ENCODE measurements at regions not wholly inside any gene's neighbourhood (a gene's known extent, or its start where the extent isn't known, plus 50 kb on each side); places are given as distances from the start of the nearest gene placed in this dataset.

GRCh38 chr22:48729499-48730171, 1098.0 kb downstream of the BRD1 start:
- Histone ChIP-seq H3K36me3 (replicated peaks in 1 of 2) (no peaks in the 10 kb centered on the region), H3K27ac (no peak overlapping the region), H3K4me3 (no peak overlapping the region), H3K4me1 (replicated peaks in 1 of 2) (no peaks in the 10 kb centered on the region), H3K27me3 (no peaks in the 10 kb centered on the region), H3K9me3 (replicated peaks in 1 of 3) (peaks cover 0 to 4% (median 0%) of the 10 kb centered on the region in 3 donors)
- no peak for TF ChIP-seq POLR2A (IDR thresholded peaks at IDR 0.05)
- no peak for TF ChIP-seq CTCF (IDR thresholded peaks at IDR 0.05)
- intact Hi-C loops (cut with DNase I) = no loop called here
- DNase-seq = no peak
- 84 to 94% (median 88%) methylated on average over 9 of the region's 9 CpGs for WGBS, 4 donors

DNA sequence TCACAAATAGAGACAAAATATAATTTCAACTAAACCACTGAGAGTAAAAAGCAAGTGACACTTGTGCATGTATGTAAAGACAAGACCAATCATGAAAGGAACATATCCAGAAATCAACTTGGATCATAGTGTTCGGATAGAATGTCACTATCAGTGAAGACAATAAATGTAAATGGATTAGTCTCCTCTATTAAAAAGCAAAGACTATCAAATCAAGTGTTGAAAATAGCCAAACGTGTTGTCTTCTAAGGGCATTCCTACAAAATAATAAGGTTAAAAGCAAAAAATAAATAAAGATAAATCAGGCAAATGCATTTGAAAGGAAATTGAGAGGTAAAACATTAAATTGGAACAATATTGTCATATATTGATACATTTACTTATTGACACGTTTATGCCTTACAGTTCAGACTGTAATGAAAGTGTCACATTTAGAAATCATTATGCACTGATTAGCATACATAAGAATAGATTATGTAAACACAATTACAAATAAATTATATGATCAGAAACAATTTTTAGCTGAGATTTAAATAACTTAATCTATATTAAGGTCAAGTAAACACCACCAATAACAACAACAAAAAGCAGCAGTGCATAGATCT, 1100.1 kb downstream of the BRD1 start:
- intact Hi-C loops (cut with DNase I) = no loop called here
- Histone ChIP-seq H3K4me1 (replicated peaks in 1 of 2) (no peaks in the 10 kb centered on the region), H3K9me3 (replicated peaks in 1 of 3) (peaks cover 0 to 4% (median 0%) of the 10 kb centered on the region in 3 donors), H3K27me3 (no peaks in the 10 kb centered on the region), H3K36me3 (replicated peaks in 1 of 2) (no peaks in the 10 kb centered on the region), H3K27ac (no peak overlapping the region), H3K4me3 (no peak overlapping the region)
- no peak for DNase-seq
- WGBS, 4 donors = 72 to 90% (median 81%) methylated on average over 3 of the region's 3 CpGs
- TF ChIP-seq CTCF (IDR thresholded peaks at IDR 0.05) = no peak
- no peak for TF ChIP-seq POLR2A (IDR thresholded peaks at IDR 0.05)

GRCh38 chr22:48724899-48725298, 1102.8 kb downstream of the BRD1 start:
- DNase-seq = no peak
- WGBS, 4 donors = 71 to 83% (median 75%) methylated on average over 6 to 12 of the region's 12 CpGs
- intact Hi-C loops (cut with DNase I) = no loop called here

GRCh38 chr22:48722661-48723060, 1105.0 kb downstream of the BRD1 start:
- intact Hi-C loops (cut with DNase I) = no loop called here
- no peak for DNase-seq
- H3K27ac ChIP-seq = no peak overlapping the region
- H3K27me3 ChIP-seq = no peaks in the 10 kb centered on the region
- H3K36me3 ChIP-seq (replicated peaks in 1 of 2) = no peaks in the 10 kb centered on the region
- no peaks in the 10 kb centered on the region for H3K4me1 ChIP-seq (replicated peaks in 1 of 2)
- WGBS, 4 donors = 72 to 87% (median 81%) methylated on average over 10 of the region's 10 CpGs
- TF ChIP-seq CTCF (IDR thresholded peaks at IDR 0.05) (no peak), POLR2A (IDR thresholded peaks at IDR 0.05) (no peak)
- no peak overlapping the region for H3K4me3 ChIP-seq
- peaks cover 0 to 4% (median 0%) of the 10 kb centered on the region in 3 donors for H3K9me3 ChIP-seq (replicated peaks in 1 of 3)

More at GRCh38 chr22:48724899-48725298, 1102.8 kb downstream of the BRD1 start:
- Histone ChIP-seq H3K4me3 (no peak overlapping the region), H3K27me3 (no peaks in the 10 kb centered on the region), H3K27ac (no peak overlapping the region), H3K9me3 (replicated peaks in 1 of 3) (peaks cover 0 to 4% (median 0%) of the 10 kb centered on the region in 3 donors), H3K4me1 (replicated peaks in 1 of 2) (no peaks in the 10 kb centered on the region), H3K36me3 (replicated peaks in 1 of 2) (no peaks in the 10 kb centered on the region)
- no peak for TF ChIP-seq POLR2A (IDR thresholded peaks at IDR 0.05)
- no peak for TF ChIP-seq CTCF (IDR thresholded peaks at IDR 0.05)

Measured in adrenal gland (tissue), 9 donors.